HEK293 (cell line): ENCODE measurements at regions not wholly inside any gene's neighbourhood (a gene's known extent, or its start where the extent isn't known, plus 50 kb on each side); places are given as distances from the start of the nearest gene placed in this dataset.

Source experiments
- CTCF ChIA-PET: fragments of 350-600 bp; formaldehyde crosslinking; extraction: SDS; loops from one replicate; lab custom pipeline; 2021; ENCODE audit warnings: antibody characterized with exemption; lab: Yijun Ruan, JAX
- POLR2A ChIA-PET: fragments of 300-600 bp; formaldehyde crosslinking; extraction: SDS; loops from one replicate; lab custom pipeline; 2020; ENCODE audit warnings: antibody characterized with exemption, inconsistent platforms; lab: Yijun Ruan, JAX
- H3K27ac ChIP-seq: fragments of 200-500 bp; sonication (Bioruptor generic); 2 replicates; pipeline ENCODE4 v1.5.1; 2014; ENCODE audit warnings: low read depth, low read length, control low read depth, inconsistent platforms; ENCODE audit errors: extremely low read depth
- H3K36me3 ChIP-seq, 2 experiments: fragments of 200-500 bp in 1 of 2; sonication (Bioruptor generic) in 1 of 2; 1 replicate in 1 of 2; 2 replicates in 1 of 2; pipeline ENCODE4 v1.5.1; 2014 to 2017; ENCODE audit warnings: inconsistent platforms in 2 of 2, low read length in 2 of 2; ENCODE audit not compliant: control insufficient read depth in 2 of 2, insufficient read depth in 1 of 2
- H3K4me1 ChIP-seq: fragments of 200-500 bp; sonication (Bioruptor generic); 2 replicates; pipeline ENCODE4 v1.5.1; 2014; ENCODE audit warnings: mild to moderate bottlenecking, low read length, inconsistent platforms; ENCODE audit not compliant: control insufficient read depth, insufficient read depth
- H3K4me3 ChIP-seq: 2 replicates; pipeline ENCODE4 v1.5.1; 2011; ENCODE audit warnings: low read depth, mild to moderate bottlenecking, control low read depth, low read length, moderate library complexity
- H3K9me3 ChIP-seq: fragments of 200-500 bp; sonication (Bioruptor generic); 2 replicates; pipeline ENCODE4 v1.5.1; 2014; ENCODE audit warnings: low read depth, low read length, inconsistent platforms; ENCODE audit not compliant: control insufficient read depth, insufficient read depth
- BCL6B ChIP-seq: fragments of 450-650 bp; formaldehyde crosslinking; IDR thresholded peaks from 2 replicates; pipeline ENCODE4 v1.5.1; 2017; ENCODE audit warnings: missing biosample characterization, missing genetic modification characterization
- GLI2 ChIP-seq: fragments of 450-650 bp; formaldehyde crosslinking; IDR thresholded peaks from 2 replicates; pipeline ENCODE4; 2017; ENCODE audit warnings: missing biosample characterization, missing genetic modification characterization, low read depth, borderline replicate concordance
- INSM2 ChIP-seq: fragments of 450-650 bp; formaldehyde crosslinking; IDR thresholded peaks from 2 replicates; pipeline ENCODE4 v1.5.1; 2016; ENCODE audit warnings: missing biosample characterization, missing genetic modification characterization
- SP7 ChIP-seq: fragments of 450-650 bp; formaldehyde crosslinking; IDR thresholded peaks from 2 replicates; pipeline ENCODE4 v1.5.1; 2016; ENCODE audit warnings: missing biosample characterization, missing genetic modification characterization
- TSHZ1 ChIP-seq: fragments of 450-650 bp; formaldehyde crosslinking; IDR thresholded peaks from 2 replicates; pipeline ENCODE4 v1.5.1; 2016; ENCODE audit warnings: missing biosample characterization, missing genetic modification characterization, borderline replicate concordance
- ZBTB8A ChIP-seq: fragments of 450-650 bp; formaldehyde crosslinking; IDR thresholded peaks from 2 replicates; pipeline ENCODE4 v1.5.1; 2016; ENCODE audit warnings: missing biosample characterization, missing genetic modification characterization
- ZNF140 ChIP-seq: fragments of 450-650 bp; formaldehyde crosslinking; IDR thresholded peaks from 2 replicates; pipeline ENCODE4 v1.5.1; 2016; ENCODE audit warnings: missing biosample characterization, missing genetic modification characterization
- ZNF341 ChIP-seq: fragments of 450-650 bp; formaldehyde crosslinking; IDR thresholded peaks from 2 replicates; pipeline ENCODE4; 2016; ENCODE audit warnings: low read depth, missing biosample characterization, missing genetic modification characterization
- ZNF394 ChIP-seq: fragments of 450-650 bp; formaldehyde crosslinking; IDR thresholded peaks from 2 replicates; pipeline ENCODE4 v1.5.1; 2016; ENCODE audit warnings: missing biosample characterization, missing genetic modification characterization, mild to moderate bottlenecking, moderate library complexity, borderline replicate concordance
- ZNF514 ChIP-seq: fragments of 450-650 bp; formaldehyde crosslinking; IDR thresholded peaks from 2 replicates; pipeline ENCODE4 v1.5.1; 2016; ENCODE audit warnings: missing biosample characterization, missing genetic modification characterization
- ZNF518A ChIP-seq: fragments of 450-650 bp; formaldehyde crosslinking; conservative IDR thresholded peaks from 2 replicates; pipeline ENCODE4 v1.5.1; 2016; ENCODE audit warnings: low read depth, missing biosample characterization, missing genetic modification characterization
- ZNF555 ChIP-seq: fragments of 450-650 bp; formaldehyde crosslinking; conservative IDR thresholded peaks from 2 replicates; pipeline ENCODE4 v1.5.1; 2017; ENCODE audit warnings: missing biosample characterization, mild to moderate bottlenecking, missing genetic modification characterization, inconsistent platforms
- ZNF585B ChIP-seq: fragments of 450-650 bp; formaldehyde crosslinking; IDR thresholded peaks from 2 replicates; pipeline ENCODE4 v1.5.1; 2016; ENCODE audit warnings: missing biosample characterization, missing genetic modification characterization
- ZNF600 ChIP-seq: fragments of 450-650 bp; formaldehyde crosslinking; IDR thresholded peaks from 2 replicates; pipeline ENCODE4 v1.5.1; 2016; ENCODE audit warnings: missing biosample characterization, missing genetic modification characterization
- ZNF623 ChIP-seq: fragments of 450-650 bp; formaldehyde crosslinking; IDR thresholded peaks from 2 replicates; pipeline ENCODE4 v1.5.1; 2016; ENCODE audit warnings: missing biosample characterization, missing genetic modification characterization
- ZNF629 ChIP-seq: fragments of 450-650 bp; formaldehyde crosslinking; IDR thresholded peaks from 2 replicates; pipeline ENCODE4 v1.5.1; 2017; ENCODE audit warnings: missing biosample characterization, missing genetic modification characterization
- ZNF645 ChIP-seq: fragments of 450-650 bp; formaldehyde crosslinking; IDR thresholded peaks from 2 replicates; pipeline ENCODE4; 2016; ENCODE audit warnings: missing biosample characterization, missing genetic modification characterization
- ZNF692 ChIP-seq: fragments of 450-650 bp; formaldehyde crosslinking; IDR thresholded peaks from 2 replicates; pipeline ENCODE4 v1.5.1; 2016; ENCODE audit warnings: missing biosample characterization, missing genetic modification characterization
- ZNF837 ChIP-seq: fragments of 450-650 bp; formaldehyde crosslinking; IDR thresholded peaks from 2 replicates; pipeline ENCODE4 v1.5.1; 2016; ENCODE audit warnings: missing biosample characterization, missing genetic modification characterization
- ZSCAN23 ChIP-seq: fragments of 450-650 bp; formaldehyde crosslinking; IDR thresholded peaks from 2 replicates; pipeline ENCODE4 v1.5.1; 2016; ENCODE audit warnings: missing biosample characterization, missing genetic modification characterization
- ZSCAN5A ChIP-seq: fragments of 450-650 bp; formaldehyde crosslinking; IDR thresholded peaks from 2 replicates; pipeline ENCODE4 v1.5.1; 2016; ENCODE audit warnings: missing biosample characterization, missing genetic modification characterization

GRCh38 chr7:85914437-85914836 lies 727.6 kb upstream of the SEMA3D start (continued):
- TF ChIP-seq ZNF623 (tag by site-specific recombination) (peak; percentile 62), ZNF555 (peak; percentile 85), ZSCAN5A (tag by site-specific recombination) (no peak), INSM2 (tag by site-specific recombination) (no peak), ZSCAN23 (tag by site-specific recombination) (no peak), ZNF518A (tag by site-specific recombination) (peak; percentile 83), ZNF514 (tag by site-specific recombination) (no peak), BCL6B (tag by site-specific recombination) (no peak), SP7 (tag by site-specific recombination) (no peak), ZBTB8A (tag by site-specific recombination) (peak; percentile 49; the same call in 1 of the 2 replicates), ZNF394 (tag by site-specific recombination) (peak; percentile 86; the same call in 1 of the 2 replicates), ZNF140 (tag by site-specific recombination) (peak; percentile 47; the same call in 1 of the 2 replicates)

GRCh38 chr7:85908051-85908450 lies 721.2 kb upstream of the SEMA3D start:
- ChIA-PET POLR2A (no interaction called here), CTCF (no interaction called here)
- H3K36me3 ChIP-seq = no peaks in the 10 kb centered on the region
- no peak overlapping the region for H3K4me3 ChIP-seq
- no peaks in the 10 kb centered on the region for H3K4me1 ChIP-seq
- no peak overlapping the region for H3K27ac ChIP-seq
- H3K9me3 ChIP-seq = no peaks in the 10 kb centered on the region
- no peak for TF ChIP-seq ZNF394 (tag by site-specific recombination)
- no peak for TF ChIP-seq ZNF645 (tag by site-specific recombination)
- TF ChIP-seq ZNF629 (tag by site-specific recombination) = no peak
- TF ChIP-seq ZNF341 (tag by site-specific recombination) = no peak
- no peak for TF ChIP-seq GLI2 (tag by site-specific recombination)
- TF ChIP-seq TSHZ1 (tag by site-specific recombination) = no peak
- TF ChIP-seq ZNF585B (tag by site-specific recombination) = no peak
- no peak for TF ChIP-seq ZNF140 (tag by site-specific recombination)
- TF ChIP-seq ZNF837 (tag by site-specific recombination) = no peak
- TF ChIP-seq ZNF600 (tag by site-specific recombination) = no peak
- TF ChIP-seq ZNF692 (tag by site-specific recombination) = no peak
